ENCODE measurements at regions not wholly inside any gene's neighbourhood (a gene's known extent, or its start where the extent isn't known, plus 50 kb on each side); places are given as distances from the start of the nearest gene placed in this dataset.
"Not testable (repeated sequence)": the region's sequence is repeated elsewhere in the genome, so short reads cannot be mapped to it uniquely, and the experiment has no call there.

DNA sequence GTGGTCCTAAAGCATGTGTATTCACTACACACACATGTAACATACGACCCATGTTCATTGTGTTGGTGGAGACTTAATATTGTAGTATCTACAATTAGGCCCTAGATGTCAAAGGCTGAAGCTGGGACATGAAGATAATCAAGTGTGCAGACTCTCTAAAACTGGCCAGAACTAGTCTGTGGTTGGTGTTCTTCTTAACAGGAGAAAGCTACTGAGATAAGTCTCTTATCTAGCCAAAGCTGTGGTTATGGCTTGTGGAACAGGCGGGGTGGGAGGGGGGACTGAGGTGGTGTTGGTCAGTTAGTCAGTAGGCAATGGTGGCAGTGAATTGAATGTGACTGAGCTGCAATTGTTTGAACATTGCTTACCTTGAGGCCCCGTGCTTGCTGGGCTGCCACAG, 112.7 kb upstream of the SLC24A2 start (continued):
- TF ChIP-seq, protein P1, sequence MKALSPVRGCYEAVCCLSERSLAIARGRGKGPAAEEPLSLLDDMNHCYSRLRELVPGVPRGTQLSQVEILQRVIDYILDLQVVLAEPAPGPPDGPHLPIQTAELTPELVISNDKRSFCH (CRISPR knock-in tag; IDR thresholded peaks at IDR 0.05): no peak
- TF ChIP-seq, protein P1 (tag; IDR thresholded peaks at IDR 0.05): no peak
- TF ChIP-seq KLF16 (IDR thresholded peaks at IDR 0.05) (peak; percentile 54; the same call in 1 of the 2 replicates), SIX5 (IDR thresholded peaks at IDR 0.05; ENCODE audit: borderline replicate concordance in 1 of 2, insufficient read depth in 1 of 2, low read depth in 1 of 2, low read length in 2 of 2) (no peak), SMARCA4 (IDR thresholded peaks at IDR 0.05) (peak; percentile 52; the same call in 1 of the 2 replicates), SRSF1 (IDR thresholded peaks at IDR 0.05; ENCODE audit: low read depth, low read length) (no peak), PTBP1 (IDR thresholded peaks at IDR 0.05; ENCODE audit: low read depth, low read length) (no peak)

DNA sequence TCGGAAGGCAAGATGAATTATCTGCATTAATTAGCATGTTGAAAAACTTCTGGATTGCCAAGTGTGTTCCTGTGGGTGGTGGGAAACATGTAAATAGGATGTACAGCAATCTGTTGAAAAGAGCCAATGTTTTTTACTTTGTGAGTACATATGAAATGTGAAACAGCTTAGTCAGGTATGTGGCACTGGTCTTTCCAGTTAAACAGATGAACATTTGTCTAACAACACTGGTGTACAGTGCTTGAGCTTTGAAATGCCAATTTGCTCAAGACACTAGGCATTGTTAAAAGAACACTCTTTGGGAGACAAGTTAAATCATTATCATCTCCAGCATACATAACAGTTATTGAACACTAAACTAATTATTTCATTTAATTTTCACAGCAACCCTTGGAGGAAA, 107.3 kb upstream of the SLC24A2 start:
- H3K36me3 ChIP-seq (ENCODE audit: control insufficient read depth, insufficient read depth, low read length): no peaks in the 10 kb centered on the region
- no peak overlapping the region for H3K4me3 ChIP-seq
- H3K27ac ChIP-seq (ENCODE audit: extremely low read depth, low read depth, low read length): no peak overlapping the region
- FAIRE-seq (no peak), DNase-seq (ENCODE audit: extremely low read depth in 1 of 4, low spot score in 3 of 4) (no peak), ATAC-seq (no peak)
- no peaks in the 10 kb centered on the region for H4K20me1 ChIP-seq (replicated peaks; ENCODE audit: control insufficient read depth, insufficient read depth, low read length)
- CTCF ChIA-PET (ENCODE audit: low intra/inter-chr PET ratio): no interaction called here
- no peaks in the 10 kb centered on the region for H3K79me2 ChIP-seq (ENCODE audit: control insufficient read depth, insufficient read depth, low read length)
- POLR2A ChIA-PET: no interaction called here
- no peak overlapping the region for H3K9ac ChIP-seq (ENCODE audit: insufficient read depth in 1 of 2, low read depth in 2 of 2, low read length in 2 of 2)
- H2AFZ ChIP-seq (ENCODE audit: low read depth, low read length): no peak overlapping the region
- no peaks in the 10 kb centered on the region for H3K9me1 ChIP-seq (ENCODE audit: control insufficient read depth, insufficient read depth, low read length)
- WGBS (ENCODE audit: insufficient coverage, low coverage, missing lambda C conversion rate): 0% methylated on average over 1 of the region's 1 CpG
- no peaks in the 10 kb centered on the region for H3K9me3 ChIP-seq (replicated peaks; ENCODE audit: control insufficient read depth, insufficient read depth, low read depth, low read length)
- in situ Hi-C loops (cut with MboI): no loop called here
- H3K4me2 ChIP-seq (ENCODE audit: insufficient read depth, low read length): no peak overlapping the region
- H3K4me1 ChIP-seq (replicated peaks in 1 of 2; ENCODE audit: control insufficient read depth in 2 of 2, insufficient read depth in 2 of 2, low read length in 2 of 2): peaks cover 0 to 8% of the 10 kb centered on the region in 2 experiments; a peak in 2 of 5 replicates
- no TSS peak for BruUV-seq (replicated peaks)
- intact Hi-C loops (cut with micrococcal nuclease): no loop called here
- no peaks in the 10 kb centered on the region for H3K27me3 ChIP-seq (ENCODE audit: control insufficient read depth in 2 of 2, insufficient read depth in 2 of 2, low read length in 2 of 2)
- no peak for TF ChIP-seq ARNT (IDR thresholded peaks at IDR 0.05)
- no peak for TF ChIP-seq RBM14 (IDR thresholded peaks at IDR 0.05; ENCODE audit: borderline replicate concordance, insufficient read depth, low read depth, low read length)
- TF ChIP-seq, protein P2, sequence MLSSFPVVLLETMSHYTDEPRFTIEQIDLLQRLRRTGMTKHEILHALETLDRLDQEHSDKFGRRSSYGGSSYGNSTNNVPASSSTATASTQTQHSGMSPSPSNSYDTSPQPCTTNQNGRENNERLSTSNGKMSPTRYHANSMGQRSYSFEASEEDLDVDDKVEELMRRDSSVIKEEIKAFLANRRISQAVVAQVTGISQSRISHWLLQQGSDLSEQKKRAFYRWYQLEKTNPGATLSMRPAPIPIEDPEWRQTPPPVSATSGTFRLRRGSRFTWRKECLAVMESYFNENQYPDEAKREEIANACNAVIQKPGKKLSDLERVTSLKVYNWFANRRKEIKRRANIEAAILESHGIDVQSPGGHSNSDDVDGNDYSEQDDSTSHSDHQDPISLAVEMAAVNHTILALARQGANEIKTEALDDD (IDR thresholded peaks at IDR 0.05): no peak
- no peak for TF ChIP-seq KAT2B (IDR thresholded peaks at IDR 0.05; ENCODE audit: low read depth, low read length)

DNA sequence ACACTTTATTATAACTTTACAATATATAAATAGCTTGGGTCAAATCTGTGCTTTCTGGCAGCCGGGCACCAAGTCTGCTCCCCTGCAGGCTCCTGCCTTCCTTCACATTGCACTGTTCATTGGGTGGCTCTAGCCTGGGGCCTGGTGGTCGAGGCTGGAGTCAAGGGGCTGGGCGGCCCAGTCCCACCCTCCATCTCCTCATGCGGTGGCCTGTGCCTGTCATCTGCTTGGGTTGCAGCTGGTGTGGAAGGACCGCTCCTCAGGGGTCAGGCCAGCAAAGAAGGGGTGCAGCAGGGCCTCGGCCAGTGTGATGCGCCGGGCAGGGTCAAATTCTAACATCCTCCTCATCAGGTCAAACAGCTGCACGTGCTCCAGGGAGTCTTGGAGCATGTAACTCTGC, 106.7 kb upstream of the SLC24A2 start:
- POLR2A ChIA-PET: not testable (repeated sequence)

More for the DNA sequence above, 106.7 kb upstream of the SLC24A2 start:
- H2AFZ ChIP-seq (ENCODE audit: low read depth, low read length); DNase-seq (ENCODE audit: extremely low read depth in 1 of 4, low spot score in 3 of 4); H3K9me1 ChIP-seq (ENCODE audit: control insufficient read depth, insufficient read depth, low read length); H3K36me3 ChIP-seq (ENCODE audit: control insufficient read depth, insufficient read depth, low read length); H3K4me3 ChIP-seq; H3K4me1 ChIP-seq (replicated peaks in 1 of 2; ENCODE audit: control insufficient read depth in 2 of 2, insufficient read depth in 2 of 2, low read length in 2 of 2); H3K9me3 ChIP-seq (replicated peaks; ENCODE audit: control insufficient read depth, insufficient read depth, low read depth, low read length); intact Hi-C loops (cut with micrococcal nuclease); H4K20me1 ChIP-seq (replicated peaks; ENCODE audit: control insufficient read depth, insufficient read depth, low read length); FAIRE-seq; ATAC-seq; H3K27ac ChIP-seq (ENCODE audit: extremely low read depth, low read depth, low read length); CTCF ChIA-PET (ENCODE audit: low intra/inter-chr PET ratio); H3K4me2 ChIP-seq (ENCODE audit: insufficient read depth, low read length); H3K79me2 ChIP-seq (ENCODE audit: control insufficient read depth, insufficient read depth, low read length); in situ Hi-C loops (cut with MboI); BruUV-seq (replicated peaks); H3K27me3 ChIP-seq (ENCODE audit: control insufficient read depth in 2 of 2, insufficient read depth in 2 of 2, low read length in 2 of 2); H3K9ac ChIP-seq (ENCODE audit: insufficient read depth in 1 of 2, low read depth in 2 of 2, low read length in 2 of 2): not testable (repeated sequence)
- WGBS (ENCODE audit: insufficient coverage, low coverage, missing lambda C conversion rate): 32% methylated on average over 3 of the region's 9 CpGs
